ENCODE measurements at regions not wholly inside any gene's neighbourhood (a gene's known extent, or its start where the extent isn't known, plus 50 kb on each side); places are given as distances from the start of the nearest gene placed in this dataset.

GRCh38 chr22:35170716-35171697 lies 86.3 kb upstream of the HMGXB4 start:
- H3K4me3 ChIP-seq = no peak overlapping the region
- no peaks in the 10 kb centered on the region for H3K27me3 ChIP-seq
- DNase-seq = no peak
- no peaks in the 10 kb centered on the region for H3K9me3 ChIP-seq (replicated peaks in 1 of 3)
- no peaks in the 10 kb centered on the region for H3K36me3 ChIP-seq (replicated peaks in 1 of 2)
- TF ChIP-seq CTCF (IDR thresholded peaks at IDR 0.05) = no peak
- TF ChIP-seq POLR2A (IDR thresholded peaks at IDR 0.05) = no peak
- intact Hi-C loops (cut with DNase I) = no loop called here
- no peaks in the 10 kb centered on the region for H3K4me1 ChIP-seq (replicated peaks in 1 of 2)
- no peak overlapping the region for H3K27ac ChIP-seq
- 61 to 77% (median 71%) methylated on average over 11 of the region's 11 CpGs for WGBS, 4 donors

GRCh38 chr22:35172442-35172841 lies 84.9 kb upstream of the HMGXB4 start:
- Histone ChIP-seq H3K4me1 (replicated peaks in 1 of 2) (no peaks in the 10 kb centered on the region), H3K9me3 (replicated peaks in 1 of 3) (no peaks in the 10 kb centered on the region), H3K4me3 (no peak overlapping the region), H3K27me3 (no peaks in the 10 kb centered on the region), H3K36me3 (replicated peaks in 1 of 2) (no peaks in the 10 kb centered on the region), H3K27ac (no peak overlapping the region)
- no peak for TF ChIP-seq POLR2A (IDR thresholded peaks at IDR 0.05)
- no peak for TF ChIP-seq CTCF (IDR thresholded peaks at IDR 0.05)
- no peak for DNase-seq
- intact Hi-C loops (cut with DNase I) = no loop called here
- WGBS, 4 donors = 32 to 48% (median 39%) methylated on average over 2 to 5 of the region's 5 CpGs

- intact Hi-C loops (cut with DNase I) = no loop called here
- no peak overlapping the region for H3K27ac ChIP-seq
- H3K36me3 ChIP-seq (replicated peaks in 1 of 2) = no peaks in the 10 kb centered on the region
- TF ChIP-seq CTCF (IDR thresholded peaks at IDR 0.05) = no peak
- H3K4me1 ChIP-seq (replicated peaks in 1 of 2) = no peaks in the 10 kb centered on the region
- H3K9me3 ChIP-seq (replicated peaks in 1 of 3) = no peaks in the 10 kb centered on the region
- DNase-seq = no peak
- WGBS, 4 donors = 78 to 93% (median 82%) methylated on average over 2 of the region's 2 CpGs
- H3K27me3 ChIP-seq = no peaks in the 10 kb centered on the region
- H3K4me3 ChIP-seq = no peak overlapping the region
Measured at GRCh38 chr22:35173655-35174054, 83.6 kb upstream of the HMGXB4 start.

- Histone ChIP-seq H3K4me3 (no peak overlapping the region), H3K4me1 (replicated peaks in 1 of 2) (no peaks in the 10 kb centered on the region), H3K9me3 (replicated peaks in 1 of 3) (no peaks in the 10 kb centered on the region), H3K36me3 (replicated peaks in 1 of 2) (no peaks in the 10 kb centered on the region), H3K27me3 (no peaks in the 10 kb centered on the region), H3K27ac (no peak overlapping the region)
- 30 to 37% (median 36%) methylated on average over 5 of the region's 5 CpGs for WGBS, 4 donors
- no peak for DNase-seq
- intact Hi-C loops (cut with DNase I) = no loop called here
- TF ChIP-seq POLR2A (IDR thresholded peaks at IDR 0.05) = no peak
- TF ChIP-seq CTCF (IDR thresholded peaks at IDR 0.05) = no peak
Measured at GRCh38 chr22:35174401-35175038, 82.8 kb upstream of the HMGXB4 start.
